GM12892 (cell line): ENCODE measurements at regions not wholly inside any gene's neighbourhood (a gene's known extent, or its start where the extent isn't known, plus 50 kb on each side); places are given as distances from the start of the nearest gene placed in this dataset.

Experiments used
- POLR2A ChIP-seq: IDR thresholded peaks from 2 replicates; pipeline ENCODE4 v1.6.1; 2011; ENCODE audit warnings: low read depth, low read length, control low read depth
- TAF1 ChIP-seq: IDR thresholded peaks from 2 replicates; pipeline ENCODE4 v1.6.1; 2011; ENCODE audit warnings: low read depth, mild to moderate bottlenecking, control low read depth, low read length, borderline replicate concordance

DNA sequence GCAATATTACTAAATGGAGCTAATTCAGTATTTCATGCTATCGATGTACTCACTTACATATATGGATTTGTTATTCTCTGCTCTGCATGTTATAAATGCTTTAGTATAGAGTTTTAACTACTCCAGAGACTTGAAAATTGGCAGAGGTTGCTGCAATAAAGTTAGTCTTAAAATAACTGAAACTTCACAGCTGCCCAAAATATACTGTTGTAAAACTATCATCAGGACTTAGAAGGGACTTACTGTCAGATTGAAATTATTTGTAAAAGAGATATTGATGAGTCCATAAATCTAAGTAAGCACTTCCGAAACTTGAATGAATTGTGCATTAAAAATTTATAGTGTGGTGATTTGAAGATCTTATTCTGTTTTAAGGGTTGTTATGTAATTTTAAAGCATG, 1178.2 kb upstream of the PCDH20 start:
- TF ChIP-seq POLR2A (no peak), TAF1 (no peak)
